SJCRH30 (cell line): ENCODE measurements at regions not wholly inside any gene's neighbourhood (a gene's known extent, or its start where the extent isn't known, plus 50 kb on each side); places are given as distances from the start of the nearest gene placed in this dataset.
"Not testable (repeated sequence)": the region's sequence is repeated elsewhere in the genome, so short reads cannot be mapped to it uniquely, and the experiment has no call there.

Experiments used
- DNase-seq, 2 experiments: peaks; one replicate each; pipeline ENCODE4 v3.0.0-alpha.2; 2015 to 2020
- H3K27ac ChIP-seq: fragments of 250-450 bp; sonication (Bioruptor Pico); 2 replicates; pipeline ENCODE4 v1.5.1; 2020; ENCODE audit warnings: mild to moderate bottlenecking, moderate library complexity
- H3K27me3 ChIP-seq: fragments of 250-450 bp; sonication (Bioruptor Pico); 2 replicates; pipeline ENCODE4 v1.5.1; 2020; ENCODE audit warnings: mild to moderate bottlenecking, moderate library complexity
- H3K36me3 ChIP-seq: fragments of 250-450 bp; sonication (Bioruptor Pico); 2 replicates; pipeline ENCODE4 v1.5.1; 2020; ENCODE audit warnings: mild to moderate bottlenecking, moderate library complexity
- H3K4me1 ChIP-seq: fragments of 250-450 bp; sonication (Bioruptor Pico); 2 replicates; pipeline ENCODE4 v1.5.1; 2020; ENCODE audit warnings: mild to moderate bottlenecking, moderate library complexity
- H3K4me3 ChIP-seq: fragments of 250-450 bp; sonication (Bioruptor Pico); 2 replicates; pipeline ENCODE4 v1.5.1; 2020; ENCODE audit warnings: mild to moderate bottlenecking, moderate library complexity
- H3K9me3 ChIP-seq: fragments of 250-450 bp; sonication (Bioruptor Pico); replicated peaks from 2 replicates; pipeline ENCODE4 v1.5.1; 2020; ENCODE audit warnings: mild to moderate bottlenecking, moderate library complexity

GRCh38 chr16:60608971-60609370 lies 1427.3 kb downstream of the CDH8 start:
- H3K36me3 ChIP-seq, result no peaks in the 10 kb centered on the region
- no peak for DNase-seq
- no peaks in the 10 kb centered on the region for H3K9me3 ChIP-seq
- H3K4me1 ChIP-seq, result no peaks in the 10 kb centered on the region
- H3K4me3 ChIP-seq, result no peak overlapping the region
- no peaks in the 10 kb centered on the region for H3K27me3 ChIP-seq
- no peak overlapping the region for H3K27ac ChIP-seq

- H3K27ac ChIP-seq, H3K4me1 ChIP-seq, H3K36me3 ChIP-seq, H3K4me3 ChIP-seq, DNase-seq, H3K27me3 ChIP-seq, H3K9me3 ChIP-seq: not testable (repeated sequence)
These were observed 1430.6 kb downstream of the CDH8 start for GRCh38 chr16:60605652-60606051.

- Histone ChIP-seq H3K36me3 (no peaks in the 10 kb centered on the region), H3K4me3 (no peak overlapping the region), H3K4me1 (no peaks in the 10 kb centered on the region), H3K9me3 (no peaks in the 10 kb centered on the region), H3K27me3 (no peaks in the 10 kb centered on the region), H3K27ac (no peak overlapping the region)
- DNase-seq, result no peak
These were observed 1431.1 kb downstream of the CDH8 start for GRCh38 chr16:60605176-60605575.

- no peaks in the 10 kb centered on the region for H3K36me3 ChIP-seq
- no peaks in the 10 kb centered on the region for H3K9me3 ChIP-seq
- no peak overlapping the region for H3K27ac ChIP-seq
- H3K4me1 ChIP-seq, result no peaks in the 10 kb centered on the region
- no peaks in the 10 kb centered on the region for H3K27me3 ChIP-seq
- DNase-seq, result no peak
- no peak overlapping the region for H3K4me3 ChIP-seq
These were observed 1449.7 kb downstream of the CDH8 start for GRCh38 chr16:60586493-60586892.

GRCh38 chr16:60582528-60582927 lies 1453.7 kb downstream of the CDH8 start:
- Histone ChIP-seq H3K9me3 (no peaks in the 10 kb centered on the region), H3K27ac (no peak overlapping the region), H3K27me3 (no peaks in the 10 kb centered on the region)

GRCh38 chr16:60566901-60567300 lies 1469.3 kb downstream of the CDH8 start:
- Histone ChIP-seq H3K27ac (no peak overlapping the region), H3K27me3 (no peaks in the 10 kb centered on the region), H3K4me3 (no peak overlapping the region), H3K36me3 (no peaks in the 10 kb centered on the region), H3K4me1 (no peaks in the 10 kb centered on the region), H3K9me3 (no peaks in the 10 kb centered on the region)
- no peak for DNase-seq

More at GRCh38 chr16:60582528-60582927, 1453.7 kb downstream of the CDH8 start:
- no peak for DNase-seq
- no peak overlapping the region for H3K4me3 ChIP-seq
- no peaks in the 10 kb centered on the region for H3K36me3 ChIP-seq
- H3K4me1 ChIP-seq, result no peaks in the 10 kb centered on the region

GRCh38 chr16:60564588-60564987 lies 1471.7 kb downstream of the CDH8 start:
- Histone ChIP-seq H3K36me3 (no peaks in the 10 kb centered on the region), H3K4me3 (no peak overlapping the region), H3K27ac (no peak overlapping the region), H3K9me3 (no peaks in the 10 kb centered on the region), H3K27me3 (no peaks in the 10 kb centered on the region), H3K4me1 (no peaks in the 10 kb centered on the region)
- no peak for DNase-seq

GRCh38 chr16:60563166-60563565 lies 1473.1 kb downstream of the CDH8 start:
- H3K36me3 ChIP-seq, result no peaks in the 10 kb centered on the region
- H3K4me3 ChIP-seq, result no peak overlapping the region
- no peak overlapping the region for H3K27ac ChIP-seq
- H3K27me3 ChIP-seq, result no peaks in the 10 kb centered on the region
- no peaks in the 10 kb centered on the region for H3K9me3 ChIP-seq
- no peak for DNase-seq
- no peaks in the 10 kb centered on the region for H3K4me1 ChIP-seq

GRCh38 chr16:60558936-60559335 lies 1477.3 kb downstream of the CDH8 start:
- H3K36me3 ChIP-seq, result no peaks in the 10 kb centered on the region
- no peak for DNase-seq
- no peaks in the 10 kb centered on the region for H3K9me3 ChIP-seq
- no peak overlapping the region for H3K4me3 ChIP-seq
- H3K27me3 ChIP-seq, result no peaks in the 10 kb centered on the region
- no peak overlapping the region for H3K27ac ChIP-seq
- no peaks in the 10 kb centered on the region for H3K4me1 ChIP-seq

- no peak for DNase-seq
- Histone ChIP-seq H3K9me3 (no peaks in the 10 kb centered on the region), H3K4me3 (no peak overlapping the region), H3K27me3 (no peaks in the 10 kb centered on the region; the same call in 1 of the 2 replicates), H3K36me3 (no peaks in the 10 kb centered on the region), H3K4me1 (no peaks in the 10 kb centered on the region), H3K27ac (no peak overlapping the region)
These were observed 1483.0 kb downstream of the CDH8 start for GRCh38 chr16:60553090-60553757.

- Histone ChIP-seq H3K27ac (no peak overlapping the region), H3K9me3 (no peaks in the 10 kb centered on the region), H3K4me1 (no peaks in the 10 kb centered on the region), H3K27me3 (no peaks in the 10 kb centered on the region), H3K4me3 (no peak overlapping the region), H3K36me3 (no peaks in the 10 kb centered on the region)
- DNase-seq, result no peak
These were observed 1494.7 kb downstream of the CDH8 start for GRCh38 chr16:60541535-60541934.

GRCh38 chr16:60510941-60511340 lies 1525.3 kb downstream of the CDH8 start:
- Histone ChIP-seq H3K36me3 (no peaks in the 10 kb centered on the region), H3K27me3 (no peaks in the 10 kb centered on the region), H3K27ac (no peak overlapping the region), H3K9me3 (no peaks in the 10 kb centered on the region), H3K4me3 (no peak overlapping the region), H3K4me1 (no peaks in the 10 kb centered on the region)
- no peak for DNase-seq

- DNase-seq, result no peak
- Histone ChIP-seq H3K27me3 (no peaks in the 10 kb centered on the region), H3K4me3 (no peak overlapping the region), H3K27ac (no peak overlapping the region), H3K9me3 (no peaks in the 10 kb centered on the region), H3K36me3 (no peaks in the 10 kb centered on the region), H3K4me1 (no peaks in the 10 kb centered on the region)
These were observed 1526.0 kb downstream of the CDH8 start for GRCh38 chr16:60510208-60510607.

- H3K4me3 ChIP-seq, result no peak overlapping the region
- no peaks in the 10 kb centered on the region for H3K4me1 ChIP-seq
- DNase-seq, result no peak
- no peak overlapping the region for H3K27ac ChIP-seq
- H3K27me3 ChIP-seq, result no peaks in the 10 kb centered on the region
- H3K36me3 ChIP-seq, result no peaks in the 10 kb centered on the region
- no peaks in the 10 kb centered on the region for H3K9me3 ChIP-seq
These were observed 1545.0 kb downstream of the CDH8 start for GRCh38 chr16:60491273-60491672.

GRCh38 chr16:60485872-60486489 lies 1550.3 kb downstream of the CDH8 start:
- Histone ChIP-seq H3K4me3 (no peak overlapping the region), H3K27me3 (no peaks in the 10 kb centered on the region), H3K4me1 (no peaks in the 10 kb centered on the region), H3K36me3 (no peaks in the 10 kb centered on the region), H3K27ac (no peak overlapping the region), H3K9me3 (no peaks in the 10 kb centered on the region)
- no peak for DNase-seq

- Histone ChIP-seq H3K4me1 (no peaks in the 10 kb centered on the region), H3K9me3 (no peaks in the 10 kb centered on the region), H3K27me3 (no peaks in the 10 kb centered on the region), H3K4me3 (no peak overlapping the region), H3K36me3 (no peaks in the 10 kb centered on the region), H3K27ac (no peak overlapping the region)
- DNase-seq, result no peak
These were observed 1551.3 kb downstream of the CDH8 start for GRCh38 chr16:60484901-60485300.
